ENCODE measurements at regions not wholly inside any gene's neighbourhood (a gene's known extent, or its start where the extent isn't known, plus 50 kb on each side); places are given as distances from the start of the nearest gene placed in this dataset.
"Not testable (repeated sequence)": the region's sequence is repeated elsewhere in the genome, so short reads cannot be mapped to it uniquely, and the experiment has no call there.

DNA sequence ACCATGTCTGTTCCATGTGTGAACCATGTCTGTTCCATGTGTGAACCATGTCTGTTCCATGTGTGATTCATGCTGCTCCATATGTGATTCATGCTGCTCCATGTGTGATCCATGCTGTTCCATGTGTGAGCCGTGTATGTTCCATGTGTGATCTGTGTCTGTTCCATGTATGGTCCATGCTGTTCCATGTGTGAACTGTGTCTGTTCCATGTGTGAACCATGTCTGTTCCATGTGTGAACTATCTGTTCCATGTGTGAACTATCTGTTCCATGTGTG lies 74.7 kb upstream of the METTL9 start:
- TF ChIP-seq, protein P1, sequence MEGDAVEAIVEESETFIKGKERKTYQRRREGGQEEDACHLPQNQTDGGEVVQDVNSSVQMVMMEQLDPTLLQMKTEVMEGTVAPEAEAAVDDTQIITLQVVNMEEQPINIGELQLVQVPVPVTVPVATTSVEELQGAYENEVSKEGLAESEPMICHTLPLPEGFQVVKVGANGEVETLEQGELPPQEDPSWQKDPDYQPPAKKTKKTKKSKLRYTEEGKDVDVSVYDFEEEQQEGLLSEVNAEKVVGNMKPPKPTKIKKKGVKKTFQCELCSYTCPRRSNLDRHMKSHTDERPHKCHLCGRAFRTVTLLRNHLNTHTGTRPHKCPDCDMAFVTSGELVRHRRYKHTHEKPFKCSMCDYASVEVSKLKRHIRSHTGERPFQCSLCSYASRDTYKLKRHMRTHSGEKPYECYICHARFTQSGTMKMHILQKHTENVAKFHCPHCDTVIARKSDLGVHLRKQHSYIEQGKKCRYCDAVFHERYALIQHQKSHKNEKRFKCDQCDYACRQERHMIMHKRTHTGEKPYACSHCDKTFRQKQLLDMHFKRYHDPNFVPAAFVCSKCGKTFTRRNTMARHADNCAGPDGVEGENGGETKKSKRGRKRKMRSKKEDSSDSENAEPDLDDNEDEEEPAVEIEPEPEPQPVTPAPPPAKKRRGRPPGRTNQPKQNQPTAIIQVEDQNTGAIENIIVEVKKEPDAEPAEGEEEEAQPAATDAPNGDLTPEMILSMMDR (IDR thresholded peaks at IDR 0.05; ENCODE audit: low read depth, low read length, missing input control) = not testable (repeated sequence)
- TF ChIP-seq SP1 (IDR thresholded peaks at IDR 0.05); MAX (IDR thresholded peaks at IDR 0.05); GABPA (IDR thresholded peaks at IDR 0.05 in 1 of 2, conservative IDR thresholded peaks at IDR 0.05 in 1 of 2); JUND (IDR thresholded peaks at IDR 0.05); NR2F2 (IDR thresholded peaks at IDR 0.05); TAF1 (conservative IDR thresholded peaks at IDR 0.05); YY1 (IDR thresholded peaks at IDR 0.05); REST (IDR thresholded peaks at IDR 0.05): not testable (repeated sequence)
- TF ChIP-seq, protein P2, sequence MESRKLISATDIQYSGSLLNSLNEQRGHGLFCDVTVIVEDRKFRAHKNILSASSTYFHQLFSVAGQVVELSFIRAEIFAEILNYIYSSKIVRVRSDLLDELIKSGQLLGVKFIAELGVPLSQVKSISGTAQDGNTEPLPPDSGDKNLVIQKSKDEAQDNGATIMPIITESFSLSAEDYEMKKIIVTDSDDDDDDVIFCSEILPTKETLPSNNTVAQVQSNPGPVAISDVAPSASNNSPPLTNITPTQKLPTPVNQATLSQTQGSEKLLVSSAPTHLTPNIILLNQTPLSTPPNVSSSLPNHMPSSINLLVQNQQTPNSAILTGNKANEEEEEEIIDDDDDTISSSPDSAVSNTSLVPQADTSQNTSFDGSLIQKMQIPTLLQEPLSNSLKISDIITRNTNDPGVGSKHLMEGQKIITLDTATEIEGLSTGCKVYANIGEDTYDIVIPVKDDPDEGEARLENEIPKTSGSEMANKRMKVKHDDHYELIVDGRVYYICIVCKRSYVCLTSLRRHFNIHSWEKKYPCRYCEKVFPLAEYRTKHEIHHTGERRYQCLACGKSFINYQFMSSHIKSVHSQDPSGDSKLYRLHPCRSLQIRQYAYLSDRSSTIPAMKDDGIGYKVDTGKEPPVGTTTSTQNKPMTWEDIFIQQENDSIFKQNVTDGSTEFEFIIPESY (IDR thresholded peaks at IDR 0.05) = not testable (repeated sequence)

Measured in liver (tissue), 3 donors.